HUES48 (cell line): ENCODE measurements at regions not wholly inside any gene's neighbourhood (a gene's known extent, or its start where the extent isn't known, plus 50 kb on each side); places are given as distances from the start of the nearest gene placed in this dataset.

ENCODE experiments used
- H3K27ac ChIP-seq: one replicate; pipeline ENCODE4 v1.7.0; 2013; ENCODE audit warnings: low read depth, low read length, inconsistent platforms
- H3K27me3 ChIP-seq: 2 replicates; pipeline ENCODE4 v1.6.1; 2013; ENCODE audit warnings: mild to moderate bottlenecking, low read length; ENCODE audit not compliant: control insufficient read depth, insufficient read depth
- H3K36me3 ChIP-seq: 2 replicates; pipeline ENCODE4 v1.6.1; 2013; ENCODE audit warnings: low read length; ENCODE audit not compliant: control insufficient read depth, insufficient read depth
- H3K4me1 ChIP-seq: 2 replicates; pipeline ENCODE4 v1.6.1; 2013; ENCODE audit warnings: mild to moderate bottlenecking, low read length; ENCODE audit not compliant: control insufficient read depth, insufficient read depth
- H3K4me3 ChIP-seq: 2 replicates; pipeline ENCODE4 v1.5.1; 2013; ENCODE audit warnings: mild to moderate bottlenecking, low read depth, low read length
- H3K9ac ChIP-seq: 2 replicates; pipeline ENCODE4 v1.6.1; 2013; ENCODE audit warnings: mild to moderate bottlenecking, low read depth, low read length, moderate library complexity
- H3K9me3 ChIP-seq: 2 replicates; pipeline ENCODE4 v1.6.1; 2013; ENCODE audit warnings: low read length; ENCODE audit not compliant: control insufficient read depth, insufficient read depth

- Histone ChIP-seq H3K9ac (no peak overlapping the region), H3K9me3 (no peaks in the 10 kb centered on the region), H3K4me1 (no peaks in the 10 kb centered on the region), H3K27ac (no peak overlapping the region), H3K36me3 (no peaks in the 10 kb centered on the region), H3K4me3 (no peak overlapping the region), H3K27me3 (no peaks in the 10 kb centered on the region)
These were observed 1071.2 kb upstream of the SEL1L start for GRCh38 chr14:82604819-82605218.

DNA sequence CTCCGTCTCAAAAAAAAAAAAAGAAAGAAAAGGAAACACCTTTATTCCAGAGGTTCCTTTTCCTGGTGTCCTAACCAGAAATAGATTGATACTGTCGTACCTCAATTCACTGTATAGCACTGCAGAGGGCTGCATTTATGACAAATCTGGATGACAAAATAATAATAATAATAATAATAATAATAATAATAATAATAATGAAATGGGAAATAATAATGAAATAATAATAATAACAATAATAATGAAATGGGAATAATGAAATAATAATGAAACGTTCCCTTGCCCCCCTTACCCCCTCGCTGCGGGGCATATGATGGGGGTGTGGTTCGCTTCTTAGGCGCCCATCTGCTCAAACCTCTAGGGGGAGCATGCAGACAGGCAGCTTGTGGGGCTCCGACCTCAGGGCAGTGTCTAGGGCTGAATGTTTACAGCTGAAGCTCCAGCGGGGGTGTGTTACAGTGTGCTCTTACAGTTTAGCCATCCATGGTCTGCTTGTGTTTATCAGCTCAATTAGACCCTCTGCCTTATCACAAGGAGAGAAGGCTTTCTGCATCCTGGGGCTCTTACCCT, 1088.3 kb upstream of the SEL1L start:
- Histone ChIP-seq H3K27me3 (no peaks in the 10 kb centered on the region), H3K9me3 (no peaks in the 10 kb centered on the region), H3K4me3 (no peak overlapping the region), H3K27ac (no peak overlapping the region), H3K36me3 (no peaks in the 10 kb centered on the region), H3K4me1 (no peaks in the 10 kb centered on the region), H3K9ac (no peak overlapping the region)

GRCh38 chr14:82626156-82627066, 1092.8 kb upstream of the SEL1L start:
- Histone ChIP-seq H3K9me3 (no peaks in the 10 kb centered on the region), H3K4me3 (no peak overlapping the region), H3K36me3 (no peaks in the 10 kb centered on the region), H3K27ac (no peak overlapping the region), H3K4me1 (no peaks in the 10 kb centered on the region), H3K9ac (no peak overlapping the region), H3K27me3 (no peaks in the 10 kb centered on the region)

DNA sequence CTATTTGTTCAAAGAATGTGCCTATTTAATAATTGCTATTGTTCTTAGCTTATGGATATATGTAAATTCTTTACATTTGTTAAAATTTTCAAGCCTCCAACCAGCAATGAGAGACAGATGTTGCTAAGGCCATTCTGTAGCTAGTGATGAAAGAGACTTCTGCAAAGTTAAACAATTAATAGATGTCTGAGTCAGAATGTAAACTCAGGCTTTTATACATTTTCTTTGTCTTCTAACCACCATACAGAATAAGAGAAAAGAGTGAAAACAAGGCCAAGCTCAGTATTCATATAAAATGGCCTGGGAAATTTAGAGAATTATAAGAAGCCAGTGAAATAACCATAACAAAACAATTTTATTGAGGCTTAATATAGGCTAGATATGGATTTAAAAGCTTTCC, 1102.3 kb upstream of the SEL1L start:
- Histone ChIP-seq H3K4me1 (no peaks in the 10 kb centered on the region), H3K36me3 (no peaks in the 10 kb centered on the region), H3K4me3 (no peak overlapping the region), H3K27me3 (no peaks in the 10 kb centered on the region), H3K9ac (no peak overlapping the region), H3K27ac (no peak overlapping the region), H3K9me3 (peaks cover 2% of the 10 kb centered on the region; the same call in 1 of the 2 replicates)

DNA sequence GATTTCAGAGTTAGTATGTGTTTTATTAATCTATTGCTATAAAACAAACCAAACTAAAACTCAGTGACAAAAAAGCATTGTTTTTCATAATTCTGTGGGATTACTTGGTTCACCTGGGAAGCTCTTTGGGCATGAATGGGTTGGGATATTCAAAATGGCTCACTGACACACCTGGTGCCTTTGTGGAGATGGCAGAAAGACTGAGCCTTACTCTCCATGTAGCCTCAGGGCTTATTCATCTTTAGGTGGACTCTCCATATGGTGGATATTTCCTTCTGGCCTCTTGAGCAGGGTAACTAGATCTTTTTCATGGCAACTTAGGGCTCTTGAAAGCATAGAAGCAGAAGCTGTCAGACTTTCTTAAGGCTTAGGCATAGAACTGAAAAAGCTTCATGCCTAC, 1102.8 kb upstream of the SEL1L start:
- Histone ChIP-seq H3K27ac (no peak overlapping the region), H3K4me3 (no peak overlapping the region), H3K27me3 (no peaks in the 10 kb centered on the region), H3K36me3 (no peaks in the 10 kb centered on the region), H3K4me1 (no peaks in the 10 kb centered on the region), H3K9ac (no peak overlapping the region), H3K9me3 (peaks cover 2% of the 10 kb centered on the region; the same call in 1 of the 2 replicates)

- Histone ChIP-seq H3K27me3 (no peaks in the 10 kb centered on the region), H3K36me3 (no peaks in the 10 kb centered on the region), H3K9ac (no peak overlapping the region), H3K4me3 (no peak overlapping the region), H3K27ac (no peak overlapping the region), H3K9me3 (no peaks in the 10 kb centered on the region), H3K4me1 (peaks cover 8% of the 10 kb centered on the region)
These were observed 1107.4 kb upstream of the SEL1L start for GRCh38 chr14:82641050-82641540.

- Histone ChIP-seq H3K4me1 (peaks cover 13% of the 10 kb centered on the region), H3K27ac (no peak overlapping the region), H3K36me3 (no peaks in the 10 kb centered on the region), H3K9ac (peak overlapping the region; percentile 84), H3K9me3 (no peaks in the 10 kb centered on the region), H3K27me3 (no peaks in the 10 kb centered on the region), H3K4me3 (peak overlapping the region; percentile 93)
These were observed 1108.8 kb upstream of the SEL1L start for GRCh38 chr14:82642425-82642824.

GRCh38 chr14:82647088-82647810, 1113.6 kb upstream of the SEL1L start:
- no peaks in the 10 kb centered on the region for H3K27me3 ChIP-seq
- H3K9ac ChIP-seq, result no peak overlapping the region
- no peak overlapping the region for H3K4me3 ChIP-seq
- no peaks in the 10 kb centered on the region for H3K9me3 ChIP-seq
- H3K4me1 ChIP-seq, result peaks cover 13% of the 10 kb centered on the region
- no peaks in the 10 kb centered on the region for H3K36me3 ChIP-seq
- H3K27ac ChIP-seq, result no peak overlapping the region

DNA sequence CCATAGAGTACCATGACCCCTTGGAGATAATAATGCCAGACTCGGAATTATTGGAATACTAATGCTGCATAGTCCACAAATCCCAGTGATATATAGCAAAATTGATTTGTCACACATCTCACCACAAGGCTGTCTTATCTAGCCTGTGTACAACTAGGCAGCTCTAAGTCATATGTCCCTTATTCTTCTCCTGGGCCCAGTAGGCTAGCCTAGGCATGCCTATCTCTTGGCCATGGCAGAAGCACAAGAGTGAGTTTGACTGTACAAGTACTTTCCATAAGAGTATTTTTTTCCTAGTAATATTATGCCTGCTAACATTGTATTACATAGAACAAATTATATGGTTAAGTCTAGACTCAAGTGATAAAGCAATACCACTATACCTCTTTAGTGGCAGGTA, 1122.1 kb upstream of the SEL1L start:
- H3K4me1 ChIP-seq, result no peaks in the 10 kb centered on the region
- no peak overlapping the region for H3K9ac ChIP-seq
- H3K27me3 ChIP-seq, result no peaks in the 10 kb centered on the region
- H3K27ac ChIP-seq, result no peak overlapping the region
- H3K4me3 ChIP-seq, result no peak overlapping the region
- no peaks in the 10 kb centered on the region for H3K9me3 ChIP-seq
- H3K36me3 ChIP-seq, result no peaks in the 10 kb centered on the region

GRCh38 chr14:82657186-82657675, 1123.6 kb upstream of the SEL1L start:
- no peaks in the 10 kb centered on the region for H3K27me3 ChIP-seq
- no peak overlapping the region for H3K9ac ChIP-seq
- no peak overlapping the region for H3K27ac ChIP-seq
- no peaks in the 10 kb centered on the region for H3K36me3 ChIP-seq
- no peaks in the 10 kb centered on the region for H3K4me1 ChIP-seq
- no peaks in the 10 kb centered on the region for H3K9me3 ChIP-seq
- H3K4me3 ChIP-seq, result no peak overlapping the region
